ENCODE measurements at regions not wholly inside any gene's neighbourhood (a gene's known extent, or its start where the extent isn't known, plus 50 kb on each side); places are given as distances from the start of the nearest gene placed in this dataset.

DNA sequence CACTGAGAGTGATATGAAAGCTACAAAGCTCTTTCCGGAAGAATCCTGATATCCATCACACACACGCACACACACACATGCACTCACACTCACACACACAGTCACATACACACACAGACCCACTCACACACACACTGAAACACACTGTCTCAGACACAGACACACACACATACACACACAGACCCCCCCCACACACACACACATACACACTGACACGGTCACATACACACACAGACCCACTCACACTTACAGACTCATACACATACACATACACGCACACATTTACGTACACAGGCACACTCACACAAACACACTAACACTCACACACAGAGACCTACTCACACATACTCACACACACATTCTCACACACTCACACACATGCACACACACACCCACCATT lies 58.6 kb downstream of the LIG4 start:
- no peaks in the 10 kb centered on the region for H3K36me3 ChIP-seq
- peaks cover 19% of the 10 kb centered on the region for H3K9me3 ChIP-seq (replicated peaks)
- no peak for DNase-seq
- H3K27ac ChIP-seq (replicated peaks), result no peak overlapping the region
- H3K4me1 ChIP-seq, result no peaks in the 10 kb centered on the region
- no peak overlapping the region for H3K4me3 ChIP-seq
- peaks cover 21% of the 10 kb centered on the region for H3K27me3 ChIP-seq (ENCODE audit: low read depth)
- intact Hi-C loops (cut with micrococcal nuclease), result no loop called here
- TF ChIP-seq, protein P1, sequence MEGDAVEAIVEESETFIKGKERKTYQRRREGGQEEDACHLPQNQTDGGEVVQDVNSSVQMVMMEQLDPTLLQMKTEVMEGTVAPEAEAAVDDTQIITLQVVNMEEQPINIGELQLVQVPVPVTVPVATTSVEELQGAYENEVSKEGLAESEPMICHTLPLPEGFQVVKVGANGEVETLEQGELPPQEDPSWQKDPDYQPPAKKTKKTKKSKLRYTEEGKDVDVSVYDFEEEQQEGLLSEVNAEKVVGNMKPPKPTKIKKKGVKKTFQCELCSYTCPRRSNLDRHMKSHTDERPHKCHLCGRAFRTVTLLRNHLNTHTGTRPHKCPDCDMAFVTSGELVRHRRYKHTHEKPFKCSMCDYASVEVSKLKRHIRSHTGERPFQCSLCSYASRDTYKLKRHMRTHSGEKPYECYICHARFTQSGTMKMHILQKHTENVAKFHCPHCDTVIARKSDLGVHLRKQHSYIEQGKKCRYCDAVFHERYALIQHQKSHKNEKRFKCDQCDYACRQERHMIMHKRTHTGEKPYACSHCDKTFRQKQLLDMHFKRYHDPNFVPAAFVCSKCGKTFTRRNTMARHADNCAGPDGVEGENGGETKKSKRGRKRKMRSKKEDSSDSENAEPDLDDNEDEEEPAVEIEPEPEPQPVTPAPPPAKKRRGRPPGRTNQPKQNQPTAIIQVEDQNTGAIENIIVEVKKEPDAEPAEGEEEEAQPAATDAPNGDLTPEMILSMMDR (IDR thresholded peaks at IDR 0.05; ENCODE audit: borderline replicate concordance), result no peak

DNA sequence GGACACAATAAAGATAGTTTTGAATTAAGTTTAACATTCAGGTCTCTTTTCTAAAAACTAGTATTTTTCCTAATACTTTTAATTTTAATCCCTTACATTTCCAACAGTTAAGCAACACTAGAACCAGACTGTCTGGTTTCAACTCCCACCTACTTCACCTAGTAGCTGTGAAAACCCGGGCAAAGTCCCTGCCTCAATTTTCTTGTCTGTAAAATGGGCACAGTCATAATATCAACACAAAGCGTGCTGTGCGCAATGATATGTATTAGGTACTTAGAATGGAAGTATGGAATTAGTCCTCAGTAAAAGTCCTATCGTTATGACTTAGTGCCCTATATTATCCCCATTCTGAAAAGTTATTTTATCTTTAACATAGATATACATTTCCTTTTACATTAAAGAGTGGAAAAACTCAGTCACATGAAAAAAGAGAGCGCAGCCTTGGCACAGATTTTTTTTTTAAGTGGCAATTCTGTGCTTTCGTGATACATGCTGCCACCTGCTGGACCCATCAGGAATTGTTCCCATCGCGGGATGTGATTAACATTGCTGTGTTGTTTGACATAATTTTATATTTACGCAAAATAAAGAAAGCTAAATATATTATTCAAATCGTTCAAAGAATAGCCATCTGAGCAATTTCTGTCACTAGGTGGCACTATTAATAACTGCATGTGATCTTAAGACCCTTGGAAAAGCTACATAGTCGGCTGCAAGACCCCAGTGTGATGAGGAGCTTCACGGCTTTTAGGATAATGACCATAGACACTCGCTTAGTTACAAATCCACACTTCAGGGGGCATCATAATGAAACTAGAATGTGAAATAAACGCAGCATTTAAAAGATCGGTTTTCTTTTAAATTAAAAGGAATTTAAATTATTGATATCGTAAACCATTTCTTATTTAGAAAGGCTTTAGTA lies 59.9 kb downstream of the LIG4 start:
- Histone ChIP-seq H3K4me3 (no peak overlapping the region), H3K36me3 (no peaks in the 10 kb centered on the region), H3K9me3 (replicated peaks) (peaks cover 24% of the 10 kb centered on the region), H3K27ac (replicated peaks) (no peak overlapping the region), H3K27me3 (ENCODE audit: low read depth) (peaks cover 27% of the 10 kb centered on the region), H3K4me1 (no peaks in the 10 kb centered on the region)
- intact Hi-C loops (cut with micrococcal nuclease), result no loop called here
- peak; percentile 37 for DNase-seq
- TF ChIP-seq, protein P1 (IDR thresholded peaks at IDR 0.05; ENCODE audit: borderline replicate concordance), result peak; percentile 89

DNA sequence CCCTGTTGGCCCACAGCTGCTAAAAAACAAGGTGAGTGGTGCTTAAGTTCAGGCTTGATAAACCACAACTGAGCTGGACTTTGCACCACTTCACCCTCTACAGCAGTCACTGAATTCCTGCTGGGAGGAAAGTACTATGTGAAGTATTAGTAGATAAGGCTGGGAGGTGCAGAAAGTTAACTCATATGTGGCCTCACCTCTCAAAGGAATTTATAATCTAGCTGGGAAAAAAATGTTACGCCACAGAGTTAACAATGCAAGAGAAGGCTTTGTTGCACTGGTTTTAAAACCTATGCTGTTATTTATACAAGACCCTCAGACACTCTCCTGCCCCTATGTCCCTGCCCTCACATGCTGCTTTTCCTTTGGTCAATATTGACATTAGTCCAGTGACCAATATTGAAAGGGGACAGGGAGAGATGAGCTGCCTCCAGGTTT lies 60.9 kb downstream of the LIG4 start:
- TF ChIP-seq, protein P1 (IDR thresholded peaks at IDR 0.05; ENCODE audit: borderline replicate concordance), result no peak
- H3K4me1 ChIP-seq, result no peaks in the 10 kb centered on the region
- intact Hi-C loops (cut with micrococcal nuclease), result loop anchor here (5.0 kb wide), 1 partner anchor 942 kb away; no protein-coding TSS in a partner anchor
- peaks cover 33% of the 10 kb centered on the region for H3K27me3 ChIP-seq (ENCODE audit: low read depth)
- DNase-seq, result no peak
- H3K4me3 ChIP-seq, result no peak overlapping the region
- no peaks in the 10 kb centered on the region for H3K36me3 ChIP-seq
- peaks cover 24% of the 10 kb centered on the region for H3K9me3 ChIP-seq (replicated peaks)
- no peak overlapping the region for H3K27ac ChIP-seq (replicated peaks)

DNA sequence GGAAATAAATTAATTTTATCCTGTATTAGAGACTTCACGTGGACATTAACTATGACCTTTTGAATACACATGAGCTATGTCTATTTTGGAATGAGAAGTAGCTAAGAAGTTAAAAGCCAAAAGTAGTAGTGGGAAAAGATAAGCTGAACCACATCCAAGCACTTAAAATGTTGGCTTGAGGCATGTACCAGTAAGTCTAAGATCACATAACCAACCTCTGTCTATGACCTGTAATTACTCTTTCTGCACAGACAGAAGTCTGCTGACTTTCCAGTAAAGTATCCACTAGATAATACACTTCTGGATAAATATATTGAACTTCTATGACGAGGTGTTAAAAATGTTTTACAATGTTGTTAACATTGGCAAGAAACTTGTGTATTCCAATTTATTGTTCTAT lies 68.7 kb downstream of the LIG4 start:
- no peak overlapping the region for H3K27ac ChIP-seq (replicated peaks)
- peaks cover 8% of the 10 kb centered on the region for H3K4me1 ChIP-seq
- H3K9me3 ChIP-seq (replicated peaks), result peaks cover 4% of the 10 kb centered on the region
- H3K36me3 ChIP-seq, result no peaks in the 10 kb centered on the region
- TF ChIP-seq, protein P1 (IDR thresholded peaks at IDR 0.05; ENCODE audit: borderline replicate concordance), result no peak
- H3K27me3 ChIP-seq (ENCODE audit: low read depth), result peaks cover 37% of the 10 kb centered on the region
- no peak overlapping the region for H3K4me3 ChIP-seq
- intact Hi-C loops (cut with micrococcal nuclease), result no loop called here
- no peak for DNase-seq

DNA sequence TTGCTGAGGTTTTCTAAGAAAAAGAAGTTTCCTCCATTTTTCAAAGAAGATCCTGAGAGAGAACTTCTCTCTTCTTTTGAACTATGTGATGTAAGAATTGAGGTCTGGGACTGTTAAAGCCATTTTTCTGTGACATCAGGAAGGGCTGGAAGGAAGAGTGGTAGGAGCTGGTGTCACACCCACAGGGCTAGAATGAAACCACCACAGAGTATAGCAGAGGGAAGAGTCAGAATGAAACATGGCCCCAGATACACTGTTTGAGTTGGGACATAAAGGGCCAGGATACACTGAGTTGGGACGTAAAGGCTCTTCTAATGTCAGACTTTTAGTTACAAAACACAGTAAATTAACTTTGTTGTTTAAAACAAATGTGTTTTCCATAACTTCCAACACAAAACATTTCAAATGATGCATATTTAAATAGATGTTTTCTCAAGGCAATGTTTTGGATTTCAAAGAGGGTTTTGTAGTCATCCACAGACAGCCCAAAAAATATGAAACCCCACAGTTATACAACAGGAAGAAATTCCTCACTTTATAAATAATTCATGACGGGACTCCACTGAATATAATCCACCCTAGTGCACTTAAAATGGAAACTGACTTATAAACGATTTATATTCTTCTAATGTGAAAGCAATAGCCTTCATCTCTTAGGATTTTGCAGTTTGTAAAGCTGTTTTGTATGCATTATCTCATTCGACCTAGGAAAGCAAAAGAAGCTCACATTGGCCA lies 72.5 kb downstream of the LIG4 start:
- intact Hi-C loops (cut with micrococcal nuclease), result no loop called here
- Histone ChIP-seq H3K27me3 (ENCODE audit: low read depth) (peaks cover 30% of the 10 kb centered on the region), H3K36me3 (no peaks in the 10 kb centered on the region), H3K27ac (replicated peaks) (no peak overlapping the region), H3K4me3 (no peak overlapping the region), H3K4me1 (peaks cover 8% of the 10 kb centered on the region), H3K9me3 (replicated peaks) (no peaks in the 10 kb centered on the region)
- TF ChIP-seq, protein P1 (IDR thresholded peaks at IDR 0.05; ENCODE audit: borderline replicate concordance), result no peak
- no peak for DNase-seq

Data from left ventricle myocardium inferior (tissue), 1 donor.